CD4-positive, alpha-beta T cell treated with Interleukin-17A for 4 hours (primary cell): ENCODE measurements at regions not wholly inside any gene's neighbourhood (a gene's known extent, or its start where the extent isn't known, plus 50 kb on each side); places are given as distances from the start of the nearest gene placed in this dataset.

ENCODE experiments used
- DNase-seq: peaks from one replicate; pipeline ENCODE4 v3.0.0-alpha.2; 2020; ENCODE audit warnings: mixed read lengths

DNA sequence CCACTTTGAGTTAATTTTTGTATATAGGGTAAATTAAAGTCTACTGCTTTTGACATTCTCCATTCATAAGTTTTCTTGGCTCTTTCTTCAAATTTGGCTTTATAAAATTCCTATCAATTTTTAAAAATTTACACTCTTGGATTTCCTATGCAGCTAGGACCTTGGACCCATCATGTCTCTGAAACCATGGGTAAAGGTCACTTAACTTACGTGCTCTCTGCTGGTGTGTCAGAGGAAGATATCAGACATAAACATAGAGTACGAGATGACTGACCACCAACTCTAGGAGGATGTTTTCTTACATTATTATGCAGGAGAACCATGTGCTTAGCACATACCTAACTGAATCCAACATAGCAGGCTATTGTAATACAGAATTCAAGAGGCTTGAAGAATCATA, 62.5 kb upstream of the C1GALT1C1 start:
- DNase-seq: no peak

DNA sequence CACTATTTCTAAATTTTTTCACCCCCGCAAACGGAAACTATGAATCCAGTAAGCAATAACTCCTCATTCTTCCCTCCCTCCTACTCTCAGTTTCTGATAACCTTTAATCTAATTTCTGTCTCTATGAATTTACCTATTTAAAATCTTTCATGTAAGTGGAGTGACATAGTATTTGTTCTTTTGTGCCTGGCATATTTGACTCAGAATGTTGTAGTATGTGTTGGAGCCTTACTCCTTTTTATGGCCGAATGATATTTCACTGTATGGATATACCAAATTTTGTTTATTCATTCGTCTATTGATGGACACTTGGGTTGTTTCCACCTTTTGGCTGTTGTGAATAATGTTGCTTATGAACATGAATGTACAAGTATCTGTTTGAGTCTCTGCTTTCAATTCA, 61.1 kb upstream of the C1GALT1C1 start:
- DNase-seq: no peak

DNA sequence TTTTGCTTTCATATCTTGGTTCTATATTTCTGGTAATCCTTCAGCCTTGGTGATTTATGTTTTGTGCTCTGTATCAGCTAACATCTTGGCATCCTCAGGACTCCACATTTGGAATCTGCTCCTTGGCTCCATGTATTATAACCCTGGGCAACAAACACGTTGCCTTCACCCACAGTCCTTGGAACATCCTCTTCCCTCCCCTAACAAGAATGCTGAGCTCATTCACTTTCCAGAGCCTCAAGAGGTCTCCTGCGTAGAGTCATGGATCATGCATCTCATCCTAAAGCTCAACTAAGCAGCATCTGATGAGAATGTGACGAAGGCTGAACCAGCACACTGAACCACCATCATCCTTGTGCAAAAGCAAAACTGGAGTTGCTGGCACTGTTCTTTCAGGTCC, 60.5 kb upstream of the C1GALT1C1 start:
- no peak for DNase-seq

DNA sequence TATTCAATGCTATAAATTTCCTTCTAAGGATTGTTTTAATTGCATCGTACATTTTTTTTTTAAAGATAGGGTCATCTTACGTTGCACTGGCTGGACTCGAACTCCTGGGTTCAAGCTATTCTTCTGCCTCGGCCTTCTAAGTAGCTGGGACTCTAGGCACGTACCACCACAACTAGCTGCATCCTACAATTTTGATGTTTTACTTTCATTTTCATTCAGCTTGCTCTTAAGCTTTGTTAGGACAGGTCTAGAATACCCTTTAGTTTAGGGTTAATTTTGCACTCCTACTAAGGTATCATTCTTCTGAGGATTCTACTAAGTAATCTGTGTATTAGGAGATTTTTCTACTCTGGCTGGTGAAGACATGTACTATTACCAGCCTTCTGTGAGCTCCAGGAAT, 50.2 kb upstream of the C1GALT1C1 start:
- no peak for DNase-seq
